Fibroblast of lung (primary cell): ENCODE measurements at regions not wholly inside any gene's neighbourhood (a gene's known extent, or its start where the extent isn't known, plus 50 kb on each side); places are given as distances from the start of the nearest gene placed in this dataset.

Experiments
- DNase-seq, 2 donors: peaks; one replicate each; pipeline versions ENCODE4 v3.0.0 to v3.0.0-alpha.2; 2010; ENCODE audit warnings: low read depth in 2 of 2
- H2AFZ ChIP-seq: 2 replicates; pipeline ENCODE4 v1.5.1; 2012; ENCODE audit warnings: low read length, control low read depth, inconsistent platforms
- H3K27ac ChIP-seq: 2 replicates; pipeline ENCODE4 v1.5.1; 2011; ENCODE audit warnings: low read length, control low read depth; ENCODE audit not compliant: insufficient read depth
- H3K27me3 ChIP-seq: 2 replicates; pipeline ENCODE4 v1.5.1; 2011; ENCODE audit warnings: mild to moderate bottlenecking, low read length; ENCODE audit not compliant: control insufficient read depth, insufficient read depth
- H3K36me3 ChIP-seq: 2 replicates; pipeline ENCODE4 v1.5.1; 2011; ENCODE audit warnings: low read length; ENCODE audit not compliant: control insufficient read depth, insufficient read depth
- H3K4me1 ChIP-seq: 2 replicates; pipeline ENCODE4 v1.5.1; 2011; ENCODE audit warnings: low read length; ENCODE audit not compliant: control insufficient read depth, insufficient read depth; ENCODE audit errors: extremely low read depth
- H3K4me2 ChIP-seq: 2 replicates; pipeline ENCODE4 v1.5.1; 2011; ENCODE audit warnings: low read length, control low read depth; ENCODE audit not compliant: insufficient read depth; ENCODE audit errors: extremely low read depth
- H3K4me3 ChIP-seq, 4 experiments: fragments of 200-600 bp in 1 of 4; sonication (generic) in 1 of 4; replicated peaks in 1 of 4; 2 replicates each; pipeline ENCODE4 v1.5.1; 2011 to 2016; ENCODE audit warnings: low read length in 4 of 4, low read depth in 3 of 4, mild to moderate bottlenecking in 3 of 4, control low read depth in 2 of 4, inconsistent platforms in 1 of 4, mixed read lengths in 1 of 4; ENCODE audit not compliant: insufficient read depth in 1 of 4; ENCODE audit errors: control extremely low read depth in 1 of 4
- H3K79me2 ChIP-seq: 2 replicates; pipeline ENCODE4 v1.5.1; 2012; ENCODE audit warnings: mild to moderate bottlenecking, low read length, inconsistent platforms; ENCODE audit not compliant: control insufficient read depth, insufficient read depth
- H3K9ac ChIP-seq: 2 replicates; pipeline ENCODE4 v1.5.1; 2011; ENCODE audit warnings: mild to moderate bottlenecking, low read length, control low read depth; ENCODE audit not compliant: insufficient read depth
- H3K9me3 ChIP-seq: 2 replicates; pipeline ENCODE4 v1.5.1; 2012; ENCODE audit warnings: low read depth, low read length; ENCODE audit not compliant: control insufficient read depth, insufficient read depth
- H4K20me1 ChIP-seq: 2 replicates; pipeline ENCODE4 v1.5.1; 2011; ENCODE audit warnings: low read length; ENCODE audit not compliant: control insufficient read depth, insufficient read depth; ENCODE audit errors: extremely low read depth
- CTCF ChIP-seq, 2 donors: IDR thresholded peaks in 1 of 2; conservative IDR thresholded peaks in 1 of 2; 1 replicate in 1 of 2; 2 replicates in 1 of 2; pipeline ENCODE4 v1.5.1; 2011 to 2012; ENCODE audit warnings: low read length in 2 of 2, control low read depth in 1 of 2, inconsistent platforms in 1 of 2, low read depth in 1 of 2, mild to moderate bottlenecking in 1 of 2
- EZH2 ChIP-seq: IDR thresholded peaks from 2 replicates; pipeline ENCODE4 v1.5.1; 2012; ENCODE audit warnings: low read length, control low read depth, mild to moderate bottlenecking; ENCODE audit errors: missing control alignments

GRCh38 chr1:208724079-208724478 lies 479.9 kb upstream of the PLXNA2 start:
- H2AFZ ChIP-seq = no peak overlapping the region
- no peaks in the 10 kb centered on the region for H4K20me1 ChIP-seq
- no peak overlapping the region for H3K4me3 ChIP-seq
- H3K27ac ChIP-seq = no peak overlapping the region
- no peak overlapping the region for H3K4me2 ChIP-seq
- no peak for TF ChIP-seq EZH2
- no peak for TF ChIP-seq CTCF (conservative IDR thresholded peaks at IDR 0.05 in 1 of 2, IDR thresholded peaks at IDR 0.05 in 1 of 2; ENCODE audit: low read depth in 1 of 2, low read length in 2 of 2)
- no peak for DNase-seq
- H3K36me3 ChIP-seq = no peaks in the 10 kb centered on the region
- no peaks in the 10 kb centered on the region for H3K4me1 ChIP-seq
- no peaks in the 10 kb centered on the region for H3K27me3 ChIP-seq
- H3K9me3 ChIP-seq = no peaks in the 10 kb centered on the region
- no peaks in the 10 kb centered on the region for H3K79me2 ChIP-seq
- H3K9ac ChIP-seq = no peak overlapping the region

GRCh38 chr1:208728815-208729214 lies 484.6 kb upstream of the PLXNA2 start:
- H3K4me1 ChIP-seq = no peaks in the 10 kb centered on the region
- H3K9me3 ChIP-seq = no peaks in the 10 kb centered on the region
- no peaks in the 10 kb centered on the region for H4K20me1 ChIP-seq
- H3K4me3 ChIP-seq = no peak overlapping the region
- DNase-seq = no peak
- no peaks in the 10 kb centered on the region for H3K79me2 ChIP-seq
- H3K36me3 ChIP-seq = no peaks in the 10 kb centered on the region
- no peak overlapping the region for H3K27ac ChIP-seq
- no peak overlapping the region for H2AFZ ChIP-seq
- H3K4me2 ChIP-seq = no peak overlapping the region
- no peaks in the 10 kb centered on the region for H3K27me3 ChIP-seq
- no peak for TF ChIP-seq CTCF (conservative IDR thresholded peaks at IDR 0.05 in 1 of 2, IDR thresholded peaks at IDR 0.05 in 1 of 2; ENCODE audit: low read depth in 1 of 2, low read length in 2 of 2)
- no peak for TF ChIP-seq EZH2
- no peak overlapping the region for H3K9ac ChIP-seq

GRCh38 chr1:208731981-208732821 lies 488.0 kb upstream of the PLXNA2 start:
- TF ChIP-seq CTCF (conservative IDR thresholded peaks at IDR 0.05 in 1 of 2, IDR thresholded peaks at IDR 0.05 in 1 of 2; ENCODE audit: low read depth in 1 of 2, low read length in 2 of 2) (no peak), EZH2 (no peak)

More at GRCh38 chr1:208731981-208732821, 488.0 kb upstream of the PLXNA2 start:
- Histone ChIP-seq H2AFZ (no peak overlapping the region), H3K27me3 (no peaks in the 10 kb centered on the region), H3K4me1 (no peaks in the 10 kb centered on the region), H4K20me1 (no peaks in the 10 kb centered on the region), H3K79me2 (no peaks in the 10 kb centered on the region), H3K4me2 (peak overlapping the region; percentile 17), H3K36me3 (no peaks in the 10 kb centered on the region), H3K9ac (no peak overlapping the region), H3K9me3 (no peaks in the 10 kb centered on the region), H3K4me3 (no peak overlapping the region), H3K27ac (no peak overlapping the region)
- peak in 1 of 2 donors; percentile 5 for DNase-seq
